Upper lobe of left lung (tissue), 6 donors: ENCODE measurements at regions not wholly inside any gene's neighbourhood (a gene's known extent, or its start where the extent isn't known, plus 50 kb on each side); places are given as distances from the start of the nearest gene placed in this dataset.
"Not testable (repeated sequence)": the region's sequence is repeated elsewhere in the genome, so short reads cannot be mapped to it uniquely, and the experiment has no call there.

Experiments used
- ATAC-seq, 2 donors: fragments of 200-7000 bp; cut with Tn5 transposase; one replicate each; pipeline ENCODE4 v1.9.1; 2022; ENCODE audit warnings: mild to moderate bottlenecking in 2 of 2, moderate library complexity in 2 of 2; ENCODE audit not compliant: low FRiP score in 2 of 2
- DNase-seq, 2 donors: peaks; one replicate each; pipeline ENCODE4 v3.0.0-alpha.2; 2019 to 2020
- H3K27ac ChIP-seq, 4 donors: fragments of 200-600 bp; sonication (generic); one replicate each; pipeline ENCODE4 v1.5.1; 2016 to 2019
- H3K27me3 ChIP-seq, 4 donors: fragments of 200-600 bp; sonication (generic); one replicate each; pipeline ENCODE4 v1.5.1; 2017 to 2019
- H3K36me3 ChIP-seq, 4 donors: fragments of 200-600 bp; sonication (generic); one replicate each; pipeline ENCODE4 v1.5.1; 2016 to 2019
- H3K4me1 ChIP-seq, 4 donors: fragments of 200-600 bp; sonication (generic); one replicate each; pipeline ENCODE4 v1.5.1; 2018 to 2019
- H3K4me3 ChIP-seq, 4 donors: fragments of 200-600 bp; sonication (generic); one replicate each; pipeline ENCODE4 v1.5.1; 2017 to 2019; ENCODE audit warnings: mild to moderate bottlenecking in 2 of 4, moderate library complexity in 1 of 4
- H3K9me3 ChIP-seq, 4 donors: fragments of 200-600 bp; sonication (generic); one replicate each; pipeline ENCODE4 v1.5.1; 2018 to 2019
- EP300 ChIP-seq, 4 donors: sonication (generic); formaldehyde crosslinking; IDR thresholded peaks; one replicate each; pipeline ENCODE4 v1.5.1; 2017; ENCODE audit warnings: antibody characterized with exemption in 4 of 4, control low read depth in 2 of 4
- POLR2A ChIP-seq, 4 donors: fragments of 450-650 bp; IDR thresholded peaks; one replicate each; pipeline ENCODE4 v1.5.1; 2016 to 2017; ENCODE audit warnings: antibody characterized with exemption in 4 of 4, mild to moderate bottlenecking in 2 of 4
- POLR2AphosphoS5 ChIP-seq, 2 donors: sonication (generic); formaldehyde crosslinking; IDR thresholded peaks; one replicate each; pipeline ENCODE4 v1.5.1; 2017; ENCODE audit warnings: antibody characterized with exemption in 2 of 2
- WGBS, 2 donors: methylation state at CpG; one replicate each; pipeline ENCODE4 v1.1.5; 2017 to 2018; 5-methylcytosine and 5-hydroxymethylcytosine counted together
- TF ChIP-seq, protein P1 (sequence below), 6 experiments: fragments of 450-650 bp in 4 of 6; fragments of 200-600 bp in 2 of 6; sonication (generic) in 2 of 6; IDR thresholded peaks; one replicate each; pipeline ENCODE4 v1.5.1; 2016 to 2019; ENCODE audit warnings: antibody characterized with exemption in 6 of 6
- donor health status: DM: no; HTN: no; CAD: no; lungs with moderate emphysema.
- donor health status: DM: no; HTN: yes; CAD: no; lungs with severe emphysema.

DNA sequence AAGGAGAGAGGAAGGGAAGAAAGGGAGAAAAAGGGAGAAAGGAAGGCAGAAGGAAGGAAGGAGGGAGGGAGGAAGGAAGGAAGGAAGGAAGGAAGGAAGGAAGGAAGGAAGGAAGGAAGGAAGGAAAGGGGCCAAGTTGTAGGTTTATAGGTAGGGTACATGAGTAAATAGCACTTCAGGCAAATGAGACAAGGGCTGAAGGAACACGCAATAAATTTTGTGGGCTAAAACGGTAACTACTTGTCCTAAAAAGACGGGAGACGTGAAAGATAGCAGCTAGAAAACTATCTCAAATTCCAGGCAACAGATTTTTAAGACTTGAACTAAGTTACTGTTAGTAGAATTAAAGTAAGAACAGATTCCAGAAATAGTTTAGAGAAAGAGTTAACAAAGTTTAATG is 129.3 kb upstream of the XIRP2 start:
- no peaks in the 10 kb centered on the region for H3K36me3 ChIP-seq
- H3K27me3 ChIP-seq, result no peaks in the 10 kb centered on the region
- H3K9me3 ChIP-seq, result no peaks in the 10 kb centered on the region
- H3K4me1 ChIP-seq, result no peaks in the 10 kb centered on the region
- TF ChIP-seq, protein P1, sequence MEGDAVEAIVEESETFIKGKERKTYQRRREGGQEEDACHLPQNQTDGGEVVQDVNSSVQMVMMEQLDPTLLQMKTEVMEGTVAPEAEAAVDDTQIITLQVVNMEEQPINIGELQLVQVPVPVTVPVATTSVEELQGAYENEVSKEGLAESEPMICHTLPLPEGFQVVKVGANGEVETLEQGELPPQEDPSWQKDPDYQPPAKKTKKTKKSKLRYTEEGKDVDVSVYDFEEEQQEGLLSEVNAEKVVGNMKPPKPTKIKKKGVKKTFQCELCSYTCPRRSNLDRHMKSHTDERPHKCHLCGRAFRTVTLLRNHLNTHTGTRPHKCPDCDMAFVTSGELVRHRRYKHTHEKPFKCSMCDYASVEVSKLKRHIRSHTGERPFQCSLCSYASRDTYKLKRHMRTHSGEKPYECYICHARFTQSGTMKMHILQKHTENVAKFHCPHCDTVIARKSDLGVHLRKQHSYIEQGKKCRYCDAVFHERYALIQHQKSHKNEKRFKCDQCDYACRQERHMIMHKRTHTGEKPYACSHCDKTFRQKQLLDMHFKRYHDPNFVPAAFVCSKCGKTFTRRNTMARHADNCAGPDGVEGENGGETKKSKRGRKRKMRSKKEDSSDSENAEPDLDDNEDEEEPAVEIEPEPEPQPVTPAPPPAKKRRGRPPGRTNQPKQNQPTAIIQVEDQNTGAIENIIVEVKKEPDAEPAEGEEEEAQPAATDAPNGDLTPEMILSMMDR (IDR thresholded peaks at IDR 0.05), result no peak
- TF ChIP-seq POLR2A (IDR thresholded peaks at IDR 0.05) (no peak), EP300 (IDR thresholded peaks at IDR 0.05) (no peak), POLR2AphosphoS5 (IDR thresholded peaks at IDR 0.05) (no peak)
- DNase-seq (no peak), ATAC-seq (no peak)
- 83 to 84% methylated on average over 4 of the region's 4 CpGs for WGBS, 2 donors
- no peak overlapping the region for H3K4me3 ChIP-seq
- H3K27ac ChIP-seq, result no peak overlapping the region

DNA sequence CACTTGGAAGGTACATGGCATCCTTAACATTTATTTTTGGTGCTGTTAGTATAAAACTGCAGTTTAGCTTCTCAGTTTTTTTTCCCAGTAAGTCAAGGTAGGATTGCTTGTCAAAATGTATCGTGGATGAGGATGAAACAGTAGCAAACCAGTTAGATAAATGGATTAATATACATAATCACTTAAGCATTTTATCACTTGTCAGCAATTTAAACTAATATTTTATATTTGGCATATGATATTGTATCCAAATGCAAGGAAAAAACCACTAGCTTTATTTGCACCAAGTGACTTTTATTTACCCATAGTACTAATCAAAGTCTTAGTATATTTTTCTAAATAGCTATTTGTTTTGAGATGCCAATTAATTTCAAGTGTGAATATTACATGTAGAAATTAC is 137.7 kb upstream of the XIRP2 start:
- Histone ChIP-seq H3K27me3 (no peaks in the 10 kb centered on the region), H3K27ac (no peak overlapping the region), H3K4me1 (no peaks in the 10 kb centered on the region), H3K4me3 (no peak overlapping the region), H3K36me3 (no peaks in the 10 kb centered on the region), H3K9me3 (peaks cover 0 to 6% (median under 1%) of the 10 kb centered on the region in 4 donors)
- TF ChIP-seq EP300 (IDR thresholded peaks at IDR 0.05) (no peak), POLR2A (IDR thresholded peaks at IDR 0.05) (no peak), POLR2AphosphoS5 (IDR thresholded peaks at IDR 0.05) (no peak)
- TF ChIP-seq, protein P1 (IDR thresholded peaks at IDR 0.05), result no peak
- WGBS, 2 donors, result 0 to 82% methylated on average over 1 of the region's 1 CpG
- DNase-seq, result no peak
- no peak for ATAC-seq

DNA sequence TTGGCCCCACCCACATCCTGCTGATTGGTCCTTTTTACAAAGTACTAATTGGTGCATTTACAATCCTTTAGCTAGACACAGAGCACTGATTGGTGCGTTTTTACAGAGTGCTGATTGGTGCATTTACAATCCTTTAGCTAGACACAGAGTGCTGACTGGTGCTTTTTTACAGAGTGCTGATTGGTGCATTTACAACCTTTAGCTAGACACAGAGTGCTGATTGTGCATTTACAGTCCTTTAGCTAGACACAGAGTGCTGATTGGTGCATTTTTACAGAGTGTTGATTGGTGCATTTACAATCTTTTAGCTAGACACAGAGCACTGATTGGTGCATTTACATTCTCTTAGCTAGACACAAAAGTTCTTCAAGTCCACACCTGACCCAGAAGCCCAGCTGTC is 144.2 kb upstream of the XIRP2 start:
- H3K36me3 ChIP-seq, H3K4me3 ChIP-seq, DNase-seq, ATAC-seq, H3K27ac ChIP-seq, H3K27me3 ChIP-seq, H3K4me1 ChIP-seq: not testable (repeated sequence)
- peaks cover 16 to 64% (median 42%) of the 10 kb centered on the region in 4 donors for H3K9me3 ChIP-seq
- 74 to 94% methylated on average over 1 of the region's 1 CpG for WGBS, 2 donors

DNA sequence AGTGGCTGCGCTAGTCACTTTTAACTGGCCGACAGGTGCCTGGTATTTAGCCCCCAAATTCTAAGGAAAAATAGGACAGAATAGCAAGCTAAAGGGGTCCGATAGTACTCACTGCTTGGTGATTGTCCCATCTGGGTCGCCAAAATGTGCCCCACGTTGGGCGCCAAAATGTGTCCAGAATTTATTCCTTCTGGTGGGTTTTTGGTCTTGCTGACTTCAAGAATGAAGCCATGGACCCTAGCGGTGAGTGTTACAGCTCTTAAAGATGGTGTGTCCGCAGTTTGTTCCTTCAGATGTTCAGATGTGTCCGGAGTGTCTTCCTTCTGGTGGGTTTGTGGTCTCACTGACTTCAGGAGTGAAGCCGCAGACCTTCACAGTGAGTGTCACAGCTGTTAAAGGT is 144.8 kb upstream of the XIRP2 start:
- ATAC-seq, H3K27ac ChIP-seq, H3K4me3 ChIP-seq, H3K27me3 ChIP-seq, DNase-seq, H3K36me3 ChIP-seq, H3K4me1 ChIP-seq: not testable (repeated sequence)
- WGBS, 2 donors, result 77 to 89% methylated on average over 9 to 10 of the region's 10 CpGs
- H3K9me3 ChIP-seq, result peaks cover 16 to 68% (median 42%) of the 10 kb centered on the region in 4 donors

DNA sequence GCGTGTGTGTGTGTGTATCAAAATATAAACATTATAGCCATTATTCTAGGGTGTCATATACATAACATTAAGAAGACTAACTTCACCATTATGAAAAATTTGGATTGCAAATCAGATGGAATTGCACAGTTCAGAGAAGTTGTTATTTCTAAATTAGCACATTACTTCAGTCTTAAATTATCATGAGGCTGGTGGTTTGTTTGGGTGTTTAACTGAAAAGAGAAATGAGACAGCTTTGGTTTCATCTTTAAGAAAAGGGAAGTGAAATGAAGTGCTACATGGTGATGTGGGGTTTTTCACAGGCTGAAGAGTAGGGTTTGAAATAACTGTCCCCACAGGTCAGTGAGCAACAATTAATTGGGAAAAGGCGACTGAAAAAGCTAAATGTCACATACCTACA is 161.2 kb upstream of the XIRP2 start:
- no peak for TF ChIP-seq EP300 (IDR thresholded peaks at IDR 0.05)
- no peak for TF ChIP-seq POLR2AphosphoS5 (IDR thresholded peaks at IDR 0.05)
- TF ChIP-seq, protein P1 (IDR thresholded peaks at IDR 0.05), result no peak
- TF ChIP-seq POLR2A (IDR thresholded peaks at IDR 0.05), result no peak
- WGBS, 2 donors, result 68 to 70% methylated on average over 2 of the region's 2 CpGs

DNA sequence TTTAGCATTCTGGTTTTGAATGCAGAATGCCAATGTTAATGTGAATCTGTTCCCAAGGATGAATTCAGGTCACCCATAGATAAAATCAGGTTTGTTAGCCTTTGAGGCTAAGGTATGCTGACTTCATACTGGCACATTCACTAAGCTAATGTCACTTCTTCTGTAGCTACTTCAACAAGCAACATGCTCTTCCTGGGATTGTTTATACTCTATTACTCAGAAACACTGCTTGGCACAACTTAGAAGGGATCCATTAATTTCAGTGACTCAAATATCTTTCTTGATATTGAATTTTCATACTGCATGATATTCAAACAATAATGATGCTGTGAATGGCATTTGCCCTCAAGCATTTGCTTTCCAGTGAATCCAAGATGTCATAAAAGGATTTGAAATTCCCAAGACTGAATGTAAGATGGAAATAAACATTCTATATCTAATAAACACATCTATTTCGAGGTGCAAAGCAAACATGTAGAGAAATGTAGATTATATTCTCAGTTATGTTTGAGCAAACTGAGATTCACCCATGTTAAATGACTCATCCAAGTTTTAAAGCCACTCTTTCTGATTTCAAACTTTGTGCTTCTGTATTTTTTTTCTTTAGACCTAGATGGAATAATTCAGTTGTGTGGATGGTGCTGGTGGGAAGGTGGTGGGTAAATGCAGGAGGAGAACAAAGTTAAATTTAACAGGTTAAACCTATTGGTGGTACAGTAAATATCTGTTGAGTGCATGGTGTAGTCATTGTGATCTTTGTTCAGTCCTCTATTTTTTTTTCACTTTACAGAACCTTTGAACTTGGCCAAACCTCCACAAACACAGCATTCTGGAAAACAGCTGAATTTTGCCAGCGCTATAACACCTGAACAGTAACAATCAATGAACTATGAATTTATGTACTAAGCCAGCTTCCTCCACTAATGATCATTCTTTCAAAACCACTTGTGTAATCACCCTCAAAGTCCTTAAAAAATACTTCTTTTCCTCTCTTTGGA is 162.1 kb upstream of the XIRP2 start:
- Histone ChIP-seq H3K27ac (no peak overlapping the region), H3K36me3 (no peaks in the 10 kb centered on the region), H3K4me1 (no peaks in the 10 kb centered on the region), H3K27me3 (no peaks in the 10 kb centered on the region), H3K4me3 (no peak overlapping the region), H3K9me3 (no peaks in the 10 kb centered on the region)
- WGBS, 2 donors, result 65 to 73% methylated on average over 2 of the region's 2 CpGs
- ATAC-seq (no peak), DNase-seq (no peak)
- TF ChIP-seq, protein P1 (IDR thresholded peaks at IDR 0.05), result no peak
- no peak for TF ChIP-seq EP300 (IDR thresholded peaks at IDR 0.05)
- no peak for TF ChIP-seq POLR2AphosphoS5 (IDR thresholded peaks at IDR 0.05)
- TF ChIP-seq POLR2A (IDR thresholded peaks at IDR 0.05), result no peak

More for the DNA sequence above, 161.2 kb upstream of the XIRP2 start:
- H3K27me3 ChIP-seq, result no peaks in the 10 kb centered on the region
- H3K36me3 ChIP-seq, result no peaks in the 10 kb centered on the region
- no peaks in the 10 kb centered on the region for H3K9me3 ChIP-seq
- H3K4me3 ChIP-seq, result no peak overlapping the region
- no peak overlapping the region for H3K27ac ChIP-seq
- H3K4me1 ChIP-seq, result no peaks in the 10 kb centered on the region
- ATAC-seq (no peak), DNase-seq (no peak)
